ENCODE measurements at regions not wholly inside any gene's neighbourhood (a gene's known extent, or its start where the extent isn't known, plus 50 kb on each side); places are given as distances from the start of the nearest gene placed in this dataset.

DNA sequence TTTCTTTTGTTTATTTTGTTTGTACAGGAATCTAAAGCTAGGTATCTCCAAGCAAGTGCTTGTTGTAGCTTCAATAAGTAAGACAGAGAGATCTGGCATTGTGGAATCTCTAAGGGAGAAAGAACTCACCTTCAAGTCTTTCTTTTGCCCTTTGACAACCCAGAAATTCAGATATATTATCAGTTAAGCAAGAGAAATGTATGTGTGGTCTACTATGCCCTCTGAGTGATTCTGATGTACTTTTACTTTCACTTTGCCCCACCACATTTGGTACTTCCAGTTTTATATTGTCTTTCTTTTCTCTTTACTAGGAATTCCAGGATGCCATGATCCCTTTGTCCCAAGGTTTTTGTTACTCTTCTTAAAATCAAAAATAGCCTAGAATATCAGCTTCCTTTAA lies 259.6 kb upstream of the PIK3C3 start:
- intact Hi-C loops (cut with micrococcal nuclease) = no loop called here
- DNase-seq (ENCODE audit: low spot score) = no peak
- Mint-ChIP-seq H3K4me1 (ENCODE audit: low read depth) (peaks cover 12% of the 10 kb centered on the region), H3K9me3 (no peaks in the 10 kb centered on the region), H3K36me3 (ENCODE audit: low read depth) (no peaks in the 10 kb centered on the region), H3K27ac (no peak overlapping the region), H3K27me3 (ENCODE audit: insufficient read depth) (peaks cover 2% of the 10 kb centered on the region), H3K4me3 (no peak overlapping the region)

- intact Hi-C loops (cut with micrococcal nuclease) = no loop called here
- Mint-ChIP-seq H3K4me3 (no peak overlapping the region), H3K27me3 (ENCODE audit: insufficient read depth) (peaks cover 2% of the 10 kb centered on the region), H3K27ac (no peak overlapping the region), H3K36me3 (ENCODE audit: low read depth) (no peaks in the 10 kb centered on the region), H3K4me1 (ENCODE audit: low read depth) (peaks cover 12% of the 10 kb centered on the region), H3K9me3 (no peaks in the 10 kb centered on the region)
- DNase-seq (ENCODE audit: low spot score) = no peak
Observed at GRCh38 chr18:41693008-41693407, 262.0 kb upstream of the PIK3C3 start.

GRCh38 chr18:41690332-41691127 lies 264.5 kb upstream of the PIK3C3 start:
- DNase-seq (ENCODE audit: low spot score) = no peak
- Mint-ChIP-seq H3K9me3 (no peaks in the 10 kb centered on the region), H3K27me3 (ENCODE audit: insufficient read depth) (no peaks in the 10 kb centered on the region), H3K4me3 (no peak overlapping the region), H3K36me3 (ENCODE audit: low read depth) (no peaks in the 10 kb centered on the region), H3K4me1 (ENCODE audit: low read depth) (peaks cover 8% of the 10 kb centered on the region), H3K27ac (no peak overlapping the region)
- intact Hi-C loops (cut with micrococcal nuclease) = no loop called here

- intact Hi-C loops (cut with micrococcal nuclease) = no loop called here
- H3K27me3 Mint-ChIP-seq (ENCODE audit: insufficient read depth) = no peaks in the 10 kb centered on the region
- H3K36me3 Mint-ChIP-seq (ENCODE audit: low read depth) = no peaks in the 10 kb centered on the region
- no peak overlapping the region for H3K4me3 Mint-ChIP-seq
- H3K27ac Mint-ChIP-seq = no peak overlapping the region
- H3K9me3 Mint-ChIP-seq = no peaks in the 10 kb centered on the region
- DNase-seq (ENCODE audit: low spot score) = no peak
- H3K4me1 Mint-ChIP-seq (ENCODE audit: low read depth) = no peaks in the 10 kb centered on the region
Observed at GRCh38 chr18:41687138-41687537, 267.9 kb upstream of the PIK3C3 start.

DNA sequence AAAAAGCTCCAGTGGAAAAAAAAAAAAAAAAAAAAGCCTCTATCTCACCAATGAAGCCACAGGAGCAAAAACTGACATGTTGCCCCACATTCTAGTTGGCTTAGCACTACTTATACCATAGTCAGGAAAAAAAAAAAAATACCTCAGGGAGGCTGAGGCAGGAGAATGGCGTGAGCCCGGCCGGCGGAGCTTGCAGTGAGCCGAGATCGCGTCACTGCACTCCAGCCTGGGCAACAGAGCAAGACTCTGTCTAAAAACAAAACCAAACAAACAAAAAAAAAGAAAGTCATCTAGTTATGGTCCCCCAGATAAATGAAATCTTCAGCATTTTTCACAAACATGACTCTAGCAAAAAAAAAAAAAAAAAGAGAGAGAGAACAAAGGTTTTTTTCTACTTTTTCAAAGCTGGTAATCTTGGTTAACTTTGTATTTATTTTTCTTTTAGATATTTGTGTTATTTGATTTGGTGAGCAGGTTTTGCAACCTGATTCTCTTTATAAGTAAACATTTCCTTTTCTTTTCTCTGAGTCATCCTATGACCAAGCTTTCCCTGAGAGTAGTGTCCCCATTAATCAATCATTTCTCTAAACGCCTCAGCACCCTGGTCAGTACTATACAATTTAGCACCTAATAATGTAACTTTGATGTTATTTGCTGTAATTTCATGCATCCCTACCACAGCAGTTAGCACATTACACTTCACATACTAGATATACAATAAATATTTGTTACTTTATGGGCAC lies 273.7 kb upstream of the PIK3C3 start:
- Mint-ChIP-seq H3K27me3 (ENCODE audit: insufficient read depth) (no peaks in the 10 kb centered on the region), H3K4me1 (ENCODE audit: low read depth) (no peaks in the 10 kb centered on the region)
- intact Hi-C loops (cut with micrococcal nuclease) = no loop called here

DNA sequence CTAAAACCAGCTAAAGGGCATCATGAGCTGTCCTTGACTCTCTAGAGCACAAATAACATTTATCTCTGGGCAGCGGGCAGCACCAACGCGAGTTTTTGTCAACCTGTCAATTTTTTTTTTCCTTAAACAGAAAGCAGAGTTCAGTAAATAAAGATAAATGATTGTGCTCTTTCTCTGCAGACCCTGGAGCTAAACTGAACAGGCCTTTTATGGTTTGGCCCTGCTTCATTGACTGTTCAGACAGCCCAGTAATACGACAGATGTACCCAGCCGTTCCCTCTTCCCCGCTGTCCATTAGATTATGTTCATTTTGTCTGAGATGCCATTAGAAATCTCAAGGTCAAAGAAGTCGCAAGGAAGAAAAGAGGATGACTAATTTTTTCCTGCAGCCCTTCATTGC lies 280.5 kb upstream of the PIK3C3 start:
- Mint-ChIP-seq H3K9me3 (no peaks in the 10 kb centered on the region), H3K36me3 (ENCODE audit: low read depth) (no peaks in the 10 kb centered on the region), H3K4me1 (ENCODE audit: low read depth) (no peaks in the 10 kb centered on the region), H3K27ac (no peak overlapping the region), H3K27me3 (ENCODE audit: insufficient read depth) (peaks cover 1% of the 10 kb centered on the region), H3K4me3 (no peak overlapping the region)
- intact Hi-C loops (cut with micrococcal nuclease) = no loop called here
- no peak for DNase-seq (ENCODE audit: low spot score)

More for the DNA sequence above, 273.7 kb upstream of the PIK3C3 start:
- no peaks in the 10 kb centered on the region for H3K9me3 Mint-ChIP-seq
- H3K36me3 Mint-ChIP-seq (ENCODE audit: low read depth) = no peaks in the 10 kb centered on the region
- H3K4me3 Mint-ChIP-seq = no peak overlapping the region
- no peak overlapping the region for H3K27ac Mint-ChIP-seq
- DNase-seq (ENCODE audit: low spot score) = no peak

DNA sequence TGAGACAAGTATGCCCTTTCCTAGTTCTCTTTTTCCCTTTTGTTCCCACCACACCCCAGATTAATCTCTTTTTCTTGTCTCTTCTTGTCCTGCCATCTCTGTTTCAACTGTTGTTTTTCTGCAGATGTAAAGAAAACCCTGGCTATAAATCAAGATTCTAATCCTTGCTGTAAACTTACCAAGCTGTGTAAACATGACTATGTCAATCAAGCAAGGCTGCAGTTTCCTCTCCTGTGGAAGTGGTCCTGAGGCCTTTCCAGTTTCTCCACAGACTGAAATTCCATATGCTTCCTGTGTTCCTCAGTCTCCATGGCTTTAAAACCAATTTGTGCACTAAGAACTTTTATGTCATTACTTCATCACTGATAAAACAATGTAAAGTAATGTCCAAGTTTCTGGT lies 288.8 kb upstream of the PIK3C3 start:
- H3K4me1 Mint-ChIP-seq (ENCODE audit: low read depth) = no peaks in the 10 kb centered on the region
- H3K4me3 Mint-ChIP-seq = no peak overlapping the region
- peaks cover 3% of the 10 kb centered on the region for H3K9me3 Mint-ChIP-seq

DNA sequence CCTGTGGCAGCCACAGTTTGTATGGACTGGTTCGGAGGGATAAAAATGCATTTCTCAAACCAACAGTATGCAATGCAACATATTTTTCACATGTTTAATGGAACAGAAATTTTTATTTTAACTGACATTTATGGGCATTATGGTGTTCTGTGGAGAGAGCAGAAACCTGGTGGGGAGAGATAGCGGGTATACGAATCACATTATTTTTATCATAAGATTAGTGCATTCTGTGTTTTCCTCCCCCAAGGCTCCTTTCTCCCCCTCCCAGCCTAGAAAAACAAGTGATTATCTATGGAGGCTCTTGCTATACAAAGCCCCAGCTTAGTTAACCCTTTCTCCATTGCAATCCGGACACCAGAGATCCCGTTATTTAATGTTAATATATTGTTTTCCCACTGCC lies 289.8 kb upstream of the PIK3C3 start:
- peaks cover 3% of the 10 kb centered on the region for H3K9me3 Mint-ChIP-seq
- no peak for DNase-seq (ENCODE audit: low spot score)
- peaks cover 4% of the 10 kb centered on the region for H3K4me1 Mint-ChIP-seq (ENCODE audit: low read depth)
- no peak overlapping the region for H3K27ac Mint-ChIP-seq
- intact Hi-C loops (cut with micrococcal nuclease) = no loop called here
- H3K27me3 Mint-ChIP-seq (ENCODE audit: insufficient read depth) = no peaks in the 10 kb centered on the region
- H3K4me3 Mint-ChIP-seq = no peak overlapping the region
- H3K36me3 Mint-ChIP-seq (ENCODE audit: low read depth) = no peaks in the 10 kb centered on the region

More for the DNA sequence above, 288.8 kb upstream of the PIK3C3 start:
- no peak overlapping the region for H3K27ac Mint-ChIP-seq
- H3K36me3 Mint-ChIP-seq (ENCODE audit: low read depth) = no peaks in the 10 kb centered on the region
- intact Hi-C loops (cut with micrococcal nuclease) = no loop called here
- DNase-seq (ENCODE audit: low spot score) = no peak
- no peaks in the 10 kb centered on the region for H3K27me3 Mint-ChIP-seq (ENCODE audit: insufficient read depth)

GRCh38 chr18:41660654-41661053 lies 294.4 kb upstream of the PIK3C3 start:
- intact Hi-C loops (cut with micrococcal nuclease) = no loop called here
- no peaks in the 10 kb centered on the region for H3K9me3 Mint-ChIP-seq
- H3K27ac Mint-ChIP-seq = no peak overlapping the region
- no peak overlapping the region for H3K4me3 Mint-ChIP-seq
- DNase-seq (ENCODE audit: low spot score) = no peak
- peaks cover 4% of the 10 kb centered on the region for H3K4me1 Mint-ChIP-seq (ENCODE audit: low read depth)
- no peaks in the 10 kb centered on the region for H3K36me3 Mint-ChIP-seq (ENCODE audit: low read depth)
- no peaks in the 10 kb centered on the region for H3K27me3 Mint-ChIP-seq (ENCODE audit: insufficient read depth)

DNA sequence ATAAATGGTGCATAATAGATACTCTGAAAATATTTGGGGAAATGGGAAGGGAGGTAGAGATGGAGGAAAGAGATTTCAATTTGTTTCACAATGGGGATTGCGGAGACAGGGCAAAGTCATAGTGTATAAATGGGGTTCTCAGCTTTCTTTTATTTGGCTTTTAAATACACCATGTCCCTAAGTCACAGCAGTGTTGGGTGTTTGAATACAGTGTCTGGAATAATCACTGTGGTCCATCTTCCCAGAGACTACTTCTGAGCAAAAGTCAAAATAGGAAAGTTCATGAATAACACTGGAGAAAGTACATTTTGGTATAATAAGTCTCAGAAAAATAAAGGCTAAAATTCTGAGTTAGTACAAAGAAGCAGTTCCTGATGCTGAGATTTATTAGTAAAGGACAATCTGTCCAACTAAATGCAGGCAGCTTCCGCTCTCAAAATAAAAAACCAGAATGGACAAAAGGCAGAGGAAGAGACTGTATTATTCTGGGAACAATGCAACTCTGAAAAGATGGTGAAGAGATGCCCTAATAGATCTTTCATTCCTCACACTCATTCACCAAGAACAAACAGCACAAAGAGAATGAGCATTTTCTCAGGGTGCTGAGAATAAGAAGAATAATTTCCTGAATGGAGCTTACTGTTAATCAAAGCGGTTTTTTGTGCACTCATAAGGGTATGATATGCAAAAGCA lies 295.4 kb upstream of the PIK3C3 start:
- H3K27ac Mint-ChIP-seq = no peak overlapping the region
- H3K4me3 Mint-ChIP-seq = no peak overlapping the region
- no peaks in the 10 kb centered on the region for H3K36me3 Mint-ChIP-seq (ENCODE audit: low read depth)
- peaks cover 4% of the 10 kb centered on the region for H3K4me1 Mint-ChIP-seq (ENCODE audit: low read depth)
- no peaks in the 10 kb centered on the region for H3K9me3 Mint-ChIP-seq
- no peak for DNase-seq (ENCODE audit: low spot score)
- intact Hi-C loops (cut with micrococcal nuclease) = no loop called here
- H3K27me3 Mint-ChIP-seq (ENCODE audit: insufficient read depth) = no peaks in the 10 kb centered on the region

DNA sequence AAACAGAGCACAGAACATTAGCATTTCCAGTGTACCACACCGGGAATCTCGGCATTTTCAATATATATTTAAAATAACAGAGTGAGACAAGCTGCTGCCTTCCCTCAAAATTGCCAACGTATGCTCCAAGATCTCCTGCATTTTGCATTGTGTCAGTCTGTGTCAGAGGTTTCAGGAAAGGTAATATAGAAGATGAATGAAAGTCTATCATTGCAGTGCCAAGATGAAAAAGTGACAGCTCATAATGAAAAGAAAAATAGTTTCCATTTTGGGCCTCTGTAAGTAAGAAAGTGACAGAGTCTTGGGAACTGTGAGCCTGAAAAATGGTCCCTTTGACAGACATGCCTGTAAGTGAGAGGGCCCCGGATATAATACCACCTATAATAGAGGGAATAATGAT lies 297.8 kb upstream of the PIK3C3 start:
- Mint-ChIP-seq H3K4me3 (no peak overlapping the region), H3K36me3 (ENCODE audit: low read depth) (no peaks in the 10 kb centered on the region)

GRCh38 chr18:41655074-41655473 lies 300.0 kb upstream of the PIK3C3 start:
- DNase-seq (ENCODE audit: low spot score) = no peak
- no peaks in the 10 kb centered on the region for H3K36me3 Mint-ChIP-seq (ENCODE audit: low read depth)
- H3K27me3 Mint-ChIP-seq (ENCODE audit: insufficient read depth) = no peaks in the 10 kb centered on the region
- no peak overlapping the region for H3K4me3 Mint-ChIP-seq
- no peaks in the 10 kb centered on the region for H3K4me1 Mint-ChIP-seq (ENCODE audit: low read depth)
- H3K9me3 Mint-ChIP-seq = no peaks in the 10 kb centered on the region
- H3K27ac Mint-ChIP-seq = no peak overlapping the region
- intact Hi-C loops (cut with micrococcal nuclease) = no loop called here

More for the DNA sequence above, 297.8 kb upstream of the PIK3C3 start:
- no peak for DNase-seq (ENCODE audit: low spot score)
- Mint-ChIP-seq H3K27me3 (ENCODE audit: insufficient read depth) (no peaks in the 10 kb centered on the region), H3K4me1 (ENCODE audit: low read depth) (peaks cover 4% of the 10 kb centered on the region), H3K27ac (no peak overlapping the region), H3K9me3 (no peaks in the 10 kb centered on the region)
- intact Hi-C loops (cut with micrococcal nuclease) = no loop called here

DNA sequence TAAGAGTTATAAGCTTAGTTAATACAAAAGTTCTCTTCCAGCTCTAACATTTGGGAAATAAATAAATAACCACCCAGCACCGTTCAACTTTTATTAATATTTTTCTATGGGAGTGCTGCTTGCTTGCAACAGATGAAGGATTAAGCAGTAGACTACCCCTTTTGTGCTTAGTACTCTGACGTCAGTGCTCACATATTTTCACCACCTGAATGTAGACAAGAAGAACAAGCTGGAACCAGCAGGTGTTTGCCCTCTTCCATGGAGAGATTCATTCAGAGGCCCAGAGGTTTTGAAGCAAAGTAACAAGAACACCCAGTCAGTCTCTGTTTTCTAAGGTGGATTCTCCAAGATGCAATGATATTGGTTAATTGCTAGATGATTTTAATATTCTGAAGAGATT lies 307.1 kb upstream of the PIK3C3 start:
- DNase-seq (ENCODE audit: low spot score) = no peak
- intact Hi-C loops (cut with micrococcal nuclease) = no loop called here
- no peak overlapping the region for H3K27ac Mint-ChIP-seq
- H3K4me3 Mint-ChIP-seq = no peak overlapping the region
- H3K27me3 Mint-ChIP-seq (ENCODE audit: insufficient read depth) = no peaks in the 10 kb centered on the region
- no peaks in the 10 kb centered on the region for H3K4me1 Mint-ChIP-seq (ENCODE audit: low read depth)
- no peaks in the 10 kb centered on the region for H3K36me3 Mint-ChIP-seq (ENCODE audit: low read depth)
- no peaks in the 10 kb centered on the region for H3K9me3 Mint-ChIP-seq

All from activated T-helper 1 cell treated with anti-CD3 and anti-CD28 coated beads, Interleukin-12 subunit alpha, Interleukin-12 subunit beta, Interleukin-2, Interleukin-4 antibody, amounts not matched to agents 30 ng/mL and 10 ng/mL and 1 ng/mL, durations not matched to agents 14 hours and 24 hours and 36 hours (primary cell).